Astrocyte of the spinal cord (primary cell): ENCODE measurements at regions not wholly inside any gene's neighbourhood (a gene's known extent, or its start where the extent isn't known, plus 50 kb on each side); places are given as distances from the start of the nearest gene placed in this dataset.
"Not testable (repeated sequence)": the region's sequence is repeated elsewhere in the genome, so short reads cannot be mapped to it uniquely, and the experiment has no call there.

Source experiments
- DNase-seq: peaks from one replicate; pipeline ENCODE4 v3.0.0; 2011; ENCODE audit warnings: low read depth, low spot score
- H3K4me3 ChIP-seq: 2 replicates; pipeline ENCODE4 v1.5.1; 2011; ENCODE audit warnings: low read depth, mild to moderate bottlenecking, low read length, moderate library complexity
- in situ Hi-C: cut with HindIII; loops from 2 replicates; pipeline ENCODE4 v1.10.0; 2017; ENCODE audit warnings: low sequenced_read_pairs
- TF ChIP-seq, protein P1 (sequence below): IDR thresholded peaks from 2 replicates; pipeline ENCODE4 v1.5.1; 2012; ENCODE audit warnings: low read depth, mild to moderate bottlenecking, low read length, inconsistent platforms

DNA sequence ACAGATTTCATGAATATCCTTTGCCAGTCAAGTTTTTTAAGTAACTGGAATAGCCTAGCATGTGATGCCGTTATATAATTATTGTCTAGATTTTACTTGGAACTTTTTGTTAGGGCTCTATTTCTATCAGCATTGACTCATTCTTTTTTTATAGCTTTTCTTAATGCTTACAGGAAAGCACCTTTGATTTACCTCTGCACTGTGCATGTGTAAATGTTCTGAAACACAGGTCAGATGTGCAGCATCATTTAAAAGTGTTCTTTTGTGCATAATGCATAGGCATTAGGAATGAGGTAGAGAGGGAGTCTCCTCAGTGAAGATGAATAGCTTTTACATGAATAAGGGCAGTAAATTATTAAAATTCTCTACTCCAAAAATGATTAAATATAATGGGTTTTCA, 669.3 kb upstream of the MBL2 start:
- TF ChIP-seq, protein P1, sequence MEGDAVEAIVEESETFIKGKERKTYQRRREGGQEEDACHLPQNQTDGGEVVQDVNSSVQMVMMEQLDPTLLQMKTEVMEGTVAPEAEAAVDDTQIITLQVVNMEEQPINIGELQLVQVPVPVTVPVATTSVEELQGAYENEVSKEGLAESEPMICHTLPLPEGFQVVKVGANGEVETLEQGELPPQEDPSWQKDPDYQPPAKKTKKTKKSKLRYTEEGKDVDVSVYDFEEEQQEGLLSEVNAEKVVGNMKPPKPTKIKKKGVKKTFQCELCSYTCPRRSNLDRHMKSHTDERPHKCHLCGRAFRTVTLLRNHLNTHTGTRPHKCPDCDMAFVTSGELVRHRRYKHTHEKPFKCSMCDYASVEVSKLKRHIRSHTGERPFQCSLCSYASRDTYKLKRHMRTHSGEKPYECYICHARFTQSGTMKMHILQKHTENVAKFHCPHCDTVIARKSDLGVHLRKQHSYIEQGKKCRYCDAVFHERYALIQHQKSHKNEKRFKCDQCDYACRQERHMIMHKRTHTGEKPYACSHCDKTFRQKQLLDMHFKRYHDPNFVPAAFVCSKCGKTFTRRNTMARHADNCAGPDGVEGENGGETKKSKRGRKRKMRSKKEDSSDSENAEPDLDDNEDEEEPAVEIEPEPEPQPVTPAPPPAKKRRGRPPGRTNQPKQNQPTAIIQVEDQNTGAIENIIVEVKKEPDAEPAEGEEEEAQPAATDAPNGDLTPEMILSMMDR, result no peak
- in situ Hi-C loops, result no loop called here
- DNase-seq, result no peak
- H3K4me3 ChIP-seq, result no peak overlapping the region

DNA sequence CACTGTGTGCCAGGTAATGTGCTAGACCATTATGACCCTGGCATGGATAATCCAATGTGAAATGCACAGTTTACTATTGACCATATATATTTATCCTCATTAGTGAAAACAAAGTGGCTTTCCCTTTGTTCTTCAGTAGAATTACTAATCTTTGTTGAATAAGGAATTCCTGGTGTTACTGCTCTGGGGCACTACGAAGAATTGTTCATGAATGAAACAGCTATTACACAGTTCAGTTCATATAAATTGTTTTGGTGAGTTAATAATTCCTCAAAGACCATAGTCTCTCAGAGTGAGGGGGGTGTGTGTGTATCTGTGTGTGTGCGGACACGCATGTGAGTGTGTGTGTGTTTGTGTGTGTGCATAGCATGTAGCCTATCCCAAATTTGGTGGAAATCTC, 668.0 kb upstream of the MBL2 start:
- no peak overlapping the region for H3K4me3 ChIP-seq
- DNase-seq, result no peak
- in situ Hi-C loops, result no loop called here
- TF ChIP-seq, protein P1, result no peak

DNA sequence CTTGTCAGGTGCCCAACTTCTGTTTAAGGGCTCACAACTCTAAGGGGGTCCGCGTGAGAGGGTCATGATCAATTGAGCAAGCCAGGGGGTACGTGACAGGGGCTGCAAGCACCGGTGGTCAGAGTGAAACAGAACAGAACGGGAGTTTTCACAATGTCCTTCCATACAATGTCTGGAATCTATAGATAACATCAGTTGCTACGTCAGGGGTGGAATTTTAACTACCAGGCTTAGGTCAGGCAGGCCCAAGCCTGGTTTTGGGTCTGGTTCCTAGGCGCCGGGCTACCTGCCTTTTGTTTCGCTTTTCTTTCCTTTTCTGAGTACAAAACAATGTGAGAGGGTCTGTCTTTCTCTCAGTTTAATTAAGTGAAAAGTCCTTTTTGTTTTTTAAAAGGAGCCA, 666.5 kb upstream of the MBL2 start:
- DNase-seq, in situ Hi-C loops, H3K4me3 ChIP-seq: not testable (repeated sequence)

- TF ChIP-seq, protein P1, result no peak
- no peak overlapping the region for H3K4me3 ChIP-seq
- DNase-seq, result no peak
- in situ Hi-C loops, result no loop called here
Observed at GRCh38 chr10:53434413-53434812, 661.8 kb upstream of the MBL2 start.

DNA sequence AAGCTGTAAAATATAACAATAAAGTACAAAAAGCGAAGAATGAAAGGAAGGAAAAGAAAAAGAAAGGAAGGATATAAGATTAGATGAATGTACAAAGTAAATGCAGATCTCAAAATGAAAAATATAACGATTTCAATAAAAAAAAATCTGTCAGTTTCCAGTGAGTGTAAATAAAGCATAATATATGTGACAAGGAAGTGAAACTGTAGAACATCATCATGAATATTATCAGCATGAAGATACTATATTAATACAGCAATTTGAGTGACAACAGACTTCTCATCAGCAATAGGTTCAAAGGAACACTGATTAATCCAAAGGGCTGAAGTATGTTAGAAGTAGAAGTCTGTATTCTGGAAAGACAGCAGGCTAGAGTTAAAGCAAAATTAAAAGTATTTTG, 659.5 kb upstream of the MBL2 start:
- TF ChIP-seq, protein P1, result no peak
- H3K4me3 ChIP-seq, result no peak overlapping the region
- no peak for DNase-seq
- in situ Hi-C loops, result no loop called here

DNA sequence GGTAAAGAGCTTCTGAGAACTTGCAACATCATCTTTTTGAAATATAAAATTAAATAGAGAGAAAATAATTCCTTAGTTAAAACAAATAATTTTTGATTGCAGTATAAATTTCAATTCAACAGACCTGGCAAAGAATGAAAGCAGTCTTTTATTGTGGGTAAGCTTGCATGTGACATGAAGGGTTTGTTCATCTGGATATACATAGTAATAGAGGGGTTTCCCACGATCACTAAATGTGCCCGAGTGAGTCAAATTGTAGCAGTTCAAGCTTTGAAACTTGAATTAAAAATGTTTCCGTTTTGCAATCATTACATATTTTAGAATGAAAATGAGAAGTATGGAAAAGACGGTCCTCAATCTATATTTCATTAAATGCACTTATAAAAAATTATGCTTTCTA, 658.4 kb upstream of the MBL2 start:
- in situ Hi-C loops, result no loop called here
- DNase-seq, result no peak
- H3K4me3 ChIP-seq, result no peak overlapping the region
- TF ChIP-seq, protein P1, result no peak

GRCh38 chr10:53430127-53430891, 657.7 kb upstream of the MBL2 start:
- in situ Hi-C loops, result no loop called here
- DNase-seq, result no peak
- TF ChIP-seq, protein P1, result no peak
- H3K4me3 ChIP-seq, result no peak overlapping the region
